ENCODE measurements at regions not wholly inside any gene's neighbourhood (a gene's known extent, or its start where the extent isn't known, plus 50 kb on each side); places are given as distances from the start of the nearest gene placed in this dataset.
"Not testable (repeated sequence)": the region's sequence is repeated elsewhere in the genome, so short reads cannot be mapped to it uniquely, and the experiment has no call there.

DNA sequence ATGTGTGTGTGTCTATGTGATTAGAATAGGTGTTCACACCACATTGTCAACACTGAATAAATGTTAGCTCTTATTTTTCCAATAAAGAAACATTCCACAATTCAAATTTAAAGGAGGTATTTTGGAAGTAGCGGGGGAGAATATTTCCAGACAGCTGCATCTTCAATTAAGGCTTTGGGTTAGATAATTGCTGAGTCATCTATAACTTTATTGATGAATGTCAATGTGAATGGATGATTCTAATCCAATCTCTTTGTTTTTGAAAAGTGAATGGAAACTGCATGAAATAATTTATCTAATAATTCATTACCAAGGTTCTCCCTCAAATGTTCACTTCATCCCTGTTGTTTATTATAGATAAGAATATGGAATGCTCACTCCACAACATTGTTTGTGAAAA lies 625.2 kb downstream of the IRS1 start:
- Histone ChIP-seq H3K4me1 (ENCODE audit: control insufficient read depth, insufficient read depth, low read length) (no peaks in the 10 kb centered on the region), H3K9me3 (ENCODE audit: control insufficient read depth, insufficient read depth, low read length) (no peaks in the 10 kb centered on the region), H3K9ac (ENCODE audit: low read depth, low read length) (no peak overlapping the region), H3K4me3 (ENCODE audit: low read depth, low read length) (no peak overlapping the region), H3K36me3 (ENCODE audit: control insufficient read depth, insufficient read depth, low read length) (no peaks in the 10 kb centered on the region), H3K27me3 (ENCODE audit: control insufficient read depth, insufficient read depth, low read length) (no peaks in the 10 kb centered on the region)

DNA sequence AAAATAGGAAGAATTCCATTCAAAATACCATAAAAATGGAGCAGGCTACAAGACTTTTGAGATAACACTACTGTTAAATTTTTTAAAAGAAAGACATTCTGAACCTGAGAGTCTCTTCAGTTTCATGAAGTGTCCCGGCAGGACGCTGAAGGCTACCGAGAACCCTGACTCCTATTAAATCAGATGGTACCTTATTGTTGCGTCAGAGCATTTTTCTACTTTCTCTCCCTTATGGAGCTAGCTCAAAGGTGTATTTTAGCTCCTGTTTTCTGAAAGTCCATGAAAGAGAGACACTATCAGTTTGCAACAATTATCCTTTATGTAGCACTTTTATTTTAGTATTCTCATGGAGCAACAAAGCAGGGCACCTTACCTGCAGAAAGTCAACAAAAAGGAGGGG lies 626.7 kb downstream of the IRS1 start:
- no peaks in the 10 kb centered on the region for H3K9me3 ChIP-seq (ENCODE audit: control insufficient read depth, insufficient read depth, low read length)
- H3K36me3 ChIP-seq (ENCODE audit: control insufficient read depth, insufficient read depth, low read length) = no peaks in the 10 kb centered on the region
- H3K4me1 ChIP-seq (ENCODE audit: control insufficient read depth, insufficient read depth, low read length) = no peaks in the 10 kb centered on the region
- no peaks in the 10 kb centered on the region for H3K27me3 ChIP-seq (ENCODE audit: control insufficient read depth, insufficient read depth, low read length)
- H3K9ac ChIP-seq (ENCODE audit: low read depth, low read length) = no peak overlapping the region
- H3K4me3 ChIP-seq (ENCODE audit: low read depth, low read length) = no peak overlapping the region

DNA sequence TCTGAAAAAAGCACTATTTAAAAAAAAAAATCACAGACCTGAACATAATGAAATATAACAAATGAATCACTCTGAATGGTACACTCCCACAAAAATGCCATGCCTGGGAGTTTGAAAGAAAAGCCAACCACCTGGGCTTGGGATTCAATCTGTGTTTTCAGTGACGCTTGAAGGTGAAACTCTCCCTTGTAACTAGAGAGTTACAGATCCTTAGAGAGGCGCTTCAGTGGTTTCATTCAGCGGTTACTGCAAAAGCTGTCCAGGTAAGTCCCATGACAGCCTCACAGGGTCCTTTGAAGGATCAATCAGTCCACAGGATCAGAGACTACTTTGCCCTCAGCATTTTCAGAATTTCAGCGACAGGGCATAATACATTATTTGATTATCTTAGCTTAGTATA lies 627.3 kb downstream of the IRS1 start:
- no peak overlapping the region for H3K4me3 ChIP-seq (ENCODE audit: low read depth, low read length)
- H3K9ac ChIP-seq (ENCODE audit: low read depth, low read length) = no peak overlapping the region
- H3K4me1 ChIP-seq (ENCODE audit: control insufficient read depth, insufficient read depth, low read length) = no peaks in the 10 kb centered on the region
- H3K27me3 ChIP-seq (ENCODE audit: control insufficient read depth, insufficient read depth, low read length) = no peaks in the 10 kb centered on the region
- no peaks in the 10 kb centered on the region for H3K36me3 ChIP-seq (ENCODE audit: control insufficient read depth, insufficient read depth, low read length)
- no peaks in the 10 kb centered on the region for H3K9me3 ChIP-seq (ENCODE audit: control insufficient read depth, insufficient read depth, low read length)

DNA sequence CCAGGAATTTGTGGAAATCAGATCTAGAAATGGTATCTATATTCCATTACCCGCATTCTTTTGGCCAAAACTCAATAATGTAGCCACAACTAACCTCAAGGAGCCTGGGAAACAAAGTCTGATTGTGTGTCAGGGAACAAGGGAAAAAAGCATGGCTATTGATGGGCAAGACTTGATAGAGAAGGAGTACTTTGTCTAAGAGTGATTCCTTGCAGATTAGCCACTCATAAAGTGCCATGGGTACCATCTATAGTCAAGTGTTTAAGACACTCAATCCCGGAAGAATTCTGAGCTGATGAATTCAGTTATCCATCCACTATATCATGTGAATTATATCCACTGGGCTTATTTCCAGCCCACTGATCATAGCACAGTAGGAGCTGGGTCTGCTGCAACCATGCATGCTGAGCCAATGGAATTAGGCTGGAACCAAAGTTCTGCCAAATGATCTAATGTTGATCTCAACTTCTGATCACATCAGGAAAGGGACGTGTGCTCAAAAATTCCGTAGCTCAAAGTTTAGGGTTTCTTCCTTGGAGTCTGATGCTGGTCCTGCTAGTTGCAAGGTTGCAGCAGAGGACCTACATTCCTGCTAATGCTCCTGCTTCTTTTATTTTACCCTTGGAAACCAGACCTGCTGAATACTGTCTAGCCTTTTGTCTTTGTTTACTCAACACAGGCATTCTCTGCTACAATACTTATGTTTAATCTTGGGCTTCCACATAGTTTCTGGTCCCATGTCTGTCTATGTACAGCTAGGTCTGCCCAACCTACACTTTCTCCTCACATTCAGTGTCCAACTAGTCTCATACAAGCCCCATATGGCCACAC lies 629.7 kb downstream of the IRS1 start:
- Histone ChIP-seq H3K4me1 (ENCODE audit: control insufficient read depth, insufficient read depth, low read length) (no peaks in the 10 kb centered on the region), H3K9ac (ENCODE audit: low read depth, low read length) (no peak overlapping the region), H3K36me3 (ENCODE audit: control insufficient read depth, insufficient read depth, low read length) (no peaks in the 10 kb centered on the region), H3K4me3 (ENCODE audit: low read depth, low read length) (no peak overlapping the region), H3K27me3 (ENCODE audit: control insufficient read depth, insufficient read depth, low read length) (no peaks in the 10 kb centered on the region), H3K9me3 (ENCODE audit: control insufficient read depth, insufficient read depth, low read length) (no peaks in the 10 kb centered on the region)

DNA sequence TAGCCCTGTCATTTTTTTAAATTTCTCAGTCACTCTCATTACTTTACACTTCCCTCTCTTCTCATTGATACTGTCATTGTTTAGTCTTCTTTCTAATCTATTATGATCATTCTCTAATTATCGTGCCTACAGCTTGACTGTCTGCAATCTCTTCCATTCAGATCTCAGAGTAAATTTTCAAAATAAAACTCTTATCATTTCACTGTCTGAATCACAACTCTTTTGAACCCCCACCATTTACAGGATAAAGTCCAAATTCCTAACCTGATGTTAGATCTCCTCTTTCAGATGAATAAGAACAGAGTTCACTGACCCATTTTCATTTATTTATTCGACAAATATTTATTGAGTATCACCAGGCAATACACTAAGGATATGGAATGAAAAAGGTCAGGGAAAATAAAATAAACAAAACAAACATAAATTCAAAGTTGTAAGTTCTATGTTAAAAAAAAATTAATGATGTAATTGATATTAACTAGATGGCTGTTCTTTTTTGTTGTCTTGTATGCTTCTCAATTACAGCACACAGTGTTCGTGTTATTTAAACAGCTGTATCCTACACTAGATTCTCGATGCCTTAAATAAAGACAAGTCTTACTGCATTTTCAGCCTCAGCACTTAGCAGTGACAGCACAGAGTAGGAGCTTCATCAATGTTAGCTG lies 631.0 kb downstream of the IRS1 start:
- no peaks in the 10 kb centered on the region for H3K4me1 ChIP-seq (ENCODE audit: control insufficient read depth, insufficient read depth, low read length)
- no peak overlapping the region for H3K4me3 ChIP-seq (ENCODE audit: low read depth, low read length)
- no peak overlapping the region for H3K9ac ChIP-seq (ENCODE audit: low read depth, low read length)

DNA sequence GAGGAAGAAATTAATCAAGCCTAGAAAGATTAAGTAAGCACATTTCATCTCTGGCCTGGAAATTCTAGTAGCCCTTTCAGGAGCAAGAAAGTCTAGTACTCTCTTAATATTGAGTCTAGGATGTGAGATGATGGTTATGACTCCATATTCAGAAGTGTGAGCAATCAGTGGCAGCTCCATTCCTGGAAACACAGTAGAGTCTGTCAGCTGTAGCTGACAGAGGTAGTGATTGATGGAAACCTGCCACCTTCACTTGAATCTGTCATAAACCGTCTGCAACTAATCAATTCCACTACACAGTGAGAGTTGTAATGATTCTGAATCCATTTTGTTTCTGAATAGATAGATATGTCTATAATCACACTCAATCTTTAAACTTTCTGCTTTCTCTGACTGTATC lies 635.1 kb downstream of the IRS1 start:
- Histone ChIP-seq H3K36me3 (ENCODE audit: control insufficient read depth, insufficient read depth, low read length) (no peaks in the 10 kb centered on the region), H3K4me3 (ENCODE audit: low read depth, low read length) (no peak overlapping the region), H3K9me3 (ENCODE audit: control insufficient read depth, insufficient read depth, low read length) (no peaks in the 10 kb centered on the region), H3K27me3 (ENCODE audit: control insufficient read depth, insufficient read depth, low read length) (no peaks in the 10 kb centered on the region), H3K9ac (ENCODE audit: low read depth, low read length) (no peak overlapping the region), H3K4me1 (ENCODE audit: control insufficient read depth, insufficient read depth, low read length) (peaks cover 6% of the 10 kb centered on the region)

More for the DNA sequence above, 631.0 kb downstream of the IRS1 start:
- no peaks in the 10 kb centered on the region for H3K9me3 ChIP-seq (ENCODE audit: control insufficient read depth, insufficient read depth, low read length)
- no peaks in the 10 kb centered on the region for H3K36me3 ChIP-seq (ENCODE audit: control insufficient read depth, insufficient read depth, low read length)
- no peaks in the 10 kb centered on the region for H3K27me3 ChIP-seq (ENCODE audit: control insufficient read depth, insufficient read depth, low read length)

DNA sequence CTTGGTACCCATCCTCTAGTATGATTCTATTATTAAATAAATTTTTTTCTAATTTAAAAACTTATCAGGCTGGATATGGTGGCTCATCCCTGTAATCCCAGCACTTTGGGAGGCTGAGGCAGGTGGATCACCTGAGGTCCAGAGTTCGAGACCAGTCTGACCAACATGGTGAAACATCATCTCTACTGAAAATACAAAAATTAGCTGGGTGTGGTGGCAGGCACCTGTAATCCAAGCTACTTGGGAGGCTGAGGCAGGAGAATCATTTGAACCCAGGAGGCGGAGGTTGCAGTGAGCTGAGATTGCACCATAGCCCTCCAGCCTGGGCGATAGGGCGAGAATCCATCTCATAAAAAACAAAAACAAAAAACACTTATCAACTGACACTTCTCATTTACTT lies 639.0 kb downstream of the IRS1 start:
- H3K27me3 ChIP-seq (ENCODE audit: control insufficient read depth, insufficient read depth, low read length); H3K9me3 ChIP-seq (ENCODE audit: control insufficient read depth, insufficient read depth, low read length); H3K36me3 ChIP-seq (ENCODE audit: control insufficient read depth, insufficient read depth, low read length); H3K4me3 ChIP-seq (ENCODE audit: low read depth, low read length); H3K9ac ChIP-seq (ENCODE audit: low read depth, low read length): not testable (repeated sequence)
- peaks cover 24% of the 10 kb centered on the region for H3K4me1 ChIP-seq (ENCODE audit: control insufficient read depth, insufficient read depth, low read length)

DNA sequence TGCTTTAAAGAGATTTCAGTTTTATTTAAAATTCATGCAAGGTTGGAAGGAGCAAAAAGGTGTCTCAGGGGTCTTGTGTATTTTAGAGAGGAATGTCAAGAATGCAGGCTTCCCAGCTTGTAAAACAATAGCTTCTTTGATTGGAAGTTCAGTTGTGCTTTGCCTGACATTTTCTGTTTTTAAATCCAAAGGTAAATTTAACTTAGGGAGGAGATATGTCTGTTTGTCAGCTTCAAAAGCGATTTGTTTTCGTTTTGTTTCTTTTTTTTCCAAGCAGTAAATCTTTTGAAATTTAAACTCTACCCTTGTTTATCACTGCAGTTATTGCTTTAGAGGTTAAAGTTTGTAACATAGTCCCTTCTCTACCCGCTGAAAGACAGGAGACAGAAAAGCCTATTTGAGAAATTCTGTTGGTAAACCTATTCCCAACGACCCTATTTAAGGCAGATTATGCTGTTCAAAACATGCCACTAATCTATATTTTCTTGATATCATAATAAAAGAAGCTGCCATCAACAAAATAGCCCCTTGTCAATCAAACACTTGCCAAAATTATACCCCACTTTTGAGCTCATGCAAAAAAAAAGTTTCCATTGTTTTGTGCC lies 639.6 kb downstream of the IRS1 start:
- H3K9me3 ChIP-seq (ENCODE audit: control insufficient read depth, insufficient read depth, low read length) = no peaks in the 10 kb centered on the region
- no peak overlapping the region for H3K4me3 ChIP-seq (ENCODE audit: low read depth, low read length)
- H3K4me1 ChIP-seq (ENCODE audit: control insufficient read depth, insufficient read depth, low read length) = peaks cover 30% of the 10 kb centered on the region
- no peak overlapping the region for H3K9ac ChIP-seq (ENCODE audit: low read depth, low read length)
- H3K36me3 ChIP-seq (ENCODE audit: control insufficient read depth, insufficient read depth, low read length) = no peaks in the 10 kb centered on the region
- H3K27me3 ChIP-seq (ENCODE audit: control insufficient read depth, insufficient read depth, low read length) = no peaks in the 10 kb centered on the region

DNA sequence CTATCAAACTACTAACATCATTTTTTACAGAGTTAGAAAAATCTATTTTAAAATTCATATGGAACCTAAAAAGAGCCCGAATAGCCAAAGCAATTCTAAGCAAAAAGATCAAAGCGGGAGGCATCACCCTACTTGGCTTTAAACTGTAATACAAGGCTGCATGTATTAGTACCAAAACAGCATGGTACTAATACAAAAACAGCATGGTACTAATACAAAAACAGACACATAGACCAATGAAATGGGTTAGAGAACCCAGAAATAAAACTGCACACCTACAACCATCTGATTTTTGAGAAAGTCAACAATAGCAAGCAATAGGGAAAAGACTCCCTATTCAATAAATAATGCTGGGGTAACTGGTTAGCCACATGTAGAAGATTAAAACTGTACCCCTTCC lies 640.7 kb downstream of the IRS1 start:
- Histone ChIP-seq H3K4me1 (ENCODE audit: control insufficient read depth, insufficient read depth, low read length) (peaks cover 30% of the 10 kb centered on the region), H3K9me3 (ENCODE audit: control insufficient read depth, insufficient read depth, low read length) (no peaks in the 10 kb centered on the region), H3K36me3 (ENCODE audit: control insufficient read depth, insufficient read depth, low read length) (no peaks in the 10 kb centered on the region), H3K4me3 (ENCODE audit: low read depth, low read length) (no peak overlapping the region), H3K27me3 (ENCODE audit: control insufficient read depth, insufficient read depth, low read length) (no peaks in the 10 kb centered on the region), H3K9ac (ENCODE audit: low read depth, low read length) (no peak overlapping the region)

DNA sequence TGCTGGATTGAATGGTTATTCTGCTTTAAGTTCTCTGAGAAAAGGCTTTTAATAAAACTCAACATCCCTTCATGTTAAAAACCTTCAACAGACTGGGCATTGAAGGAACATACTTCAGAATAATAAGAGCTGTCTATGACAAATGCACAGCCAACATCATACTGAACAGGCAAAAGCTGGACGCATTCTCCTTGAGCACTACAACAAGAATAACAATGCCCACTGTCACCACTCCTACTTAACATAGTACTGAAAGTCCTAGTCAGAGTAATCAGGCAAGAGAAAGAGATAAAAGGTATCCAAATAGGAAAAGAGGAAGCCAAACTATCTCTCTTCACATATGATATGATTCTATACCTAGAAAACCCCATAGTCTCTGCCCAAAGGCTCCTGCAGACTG lies 641.4 kb downstream of the IRS1 start:
- H3K4me1 ChIP-seq (ENCODE audit: control insufficient read depth, insufficient read depth, low read length) = peaks cover 30% of the 10 kb centered on the region
- H3K27me3 ChIP-seq (ENCODE audit: control insufficient read depth, insufficient read depth, low read length) = no peaks in the 10 kb centered on the region

DNA sequence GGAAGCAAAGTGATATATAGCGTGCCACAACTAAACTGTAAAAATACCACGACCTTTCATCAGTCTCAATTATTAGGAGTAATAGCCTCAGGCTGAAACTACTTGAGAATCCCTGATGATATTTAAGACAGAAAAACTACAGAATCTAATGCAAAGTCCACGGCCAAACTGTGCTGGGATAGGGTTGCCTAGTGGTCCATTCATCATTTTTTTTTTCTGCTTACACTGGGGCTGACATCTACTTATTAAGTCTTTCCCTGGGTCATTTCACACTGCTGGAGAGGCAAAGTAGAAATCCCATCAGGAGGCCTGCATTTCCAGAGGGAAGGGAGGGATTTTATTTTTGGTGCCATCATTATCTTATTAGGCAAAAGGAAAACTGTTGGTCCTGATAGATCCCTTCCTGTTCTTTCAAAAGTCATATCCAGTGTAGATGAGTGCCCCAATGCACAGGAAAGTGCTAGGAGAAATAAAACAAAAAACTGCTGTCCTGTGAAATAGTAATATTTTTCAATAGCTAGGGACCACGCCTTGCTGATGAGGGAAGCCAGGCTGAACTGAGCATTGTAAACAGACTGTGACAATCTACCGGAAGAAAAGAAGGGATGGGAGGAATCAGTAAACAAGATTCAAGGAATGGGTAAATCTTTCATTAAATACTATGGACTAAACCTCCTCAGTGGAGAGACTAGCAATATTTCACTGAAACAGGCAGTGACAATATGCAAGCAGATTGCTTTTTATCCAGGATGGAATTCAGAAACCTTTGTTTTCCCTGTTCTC lies 644.3 kb downstream of the IRS1 start:
- no peak overlapping the region for H3K9ac ChIP-seq (ENCODE audit: low read depth, low read length)
- peaks cover 30% of the 10 kb centered on the region for H3K4me1 ChIP-seq (ENCODE audit: control insufficient read depth, insufficient read depth, low read length)
- no peak overlapping the region for H3K4me3 ChIP-seq (ENCODE audit: low read depth, low read length)
- no peaks in the 10 kb centered on the region for H3K9me3 ChIP-seq (ENCODE audit: control insufficient read depth, insufficient read depth, low read length)
- no peaks in the 10 kb centered on the region for H3K36me3 ChIP-seq (ENCODE audit: control insufficient read depth, insufficient read depth, low read length)
- H3K27me3 ChIP-seq (ENCODE audit: control insufficient read depth, insufficient read depth, low read length) = no peaks in the 10 kb centered on the region

More for the DNA sequence above, 641.4 kb downstream of the IRS1 start:
- H3K9ac ChIP-seq (ENCODE audit: low read depth, low read length) = no peak overlapping the region
- H3K36me3 ChIP-seq (ENCODE audit: control insufficient read depth, insufficient read depth, low read length) = no peaks in the 10 kb centered on the region
- H3K4me3 ChIP-seq (ENCODE audit: low read depth, low read length) = no peak overlapping the region
- H3K9me3 ChIP-seq (ENCODE audit: control insufficient read depth, insufficient read depth, low read length) = no peaks in the 10 kb centered on the region

Data from iPS-15b (cell line).